ENCODE measurements at regions not wholly inside any gene's neighbourhood (a gene's known extent, or its start where the extent isn't known, plus 50 kb on each side); places are given as distances from the start of the nearest gene placed in this dataset.
"Not testable (repeated sequence)": the region's sequence is repeated elsewhere in the genome, so short reads cannot be mapped to it uniquely, and the experiment has no call there.

- no peak for DNase-seq (ENCODE audit: low read depth, low spot score)
Measured at GRCh38 chr1:96487971-96488370, 233.6 kb upstream of the PTBP2 start.

GRCh38 chr1:96488777-96489176, 232.8 kb upstream of the PTBP2 start:
- no peak for DNase-seq (ENCODE audit: low read depth, low spot score)

GRCh38 chr1:96492236-96492635, 229.3 kb upstream of the PTBP2 start:
- no peak for DNase-seq (ENCODE audit: low read depth, low spot score)

- DNase-seq (ENCODE audit: low read depth, low spot score) = no peak
Measured at GRCh38 chr1:96498744-96499340, 222.7 kb upstream of the PTBP2 start.

- no peak for DNase-seq (ENCODE audit: low read depth, low spot score)
Measured at GRCh38 chr1:96508233-96508632, 213.4 kb upstream of the PTBP2 start.

- DNase-seq (ENCODE audit: low read depth, low spot score) = no peak
Measured at GRCh38 chr1:96509339-96509738, 212.2 kb upstream of the PTBP2 start.

GRCh38 chr1:96509951-96510350, 211.6 kb upstream of the PTBP2 start:
- no peak for DNase-seq (ENCODE audit: low read depth, low spot score)

GRCh38 chr1:96510391-96510790, 211.2 kb upstream of the PTBP2 start:
- no peak for DNase-seq (ENCODE audit: low read depth, low spot score)

- DNase-seq (ENCODE audit: low read depth, low spot score) = no peak
Measured at GRCh38 chr1:96510911-96511310, 210.7 kb upstream of the PTBP2 start.

GRCh38 chr1:96513136-96513535, 208.4 kb upstream of the PTBP2 start:
- DNase-seq (ENCODE audit: low read depth, low spot score) = no peak

- DNase-seq (ENCODE audit: low read depth, low spot score) = no peak
Measured at GRCh38 chr1:96515430-96515829, 206.2 kb upstream of the PTBP2 start.

GRCh38 chr1:96515925-96516324, 205.7 kb upstream of the PTBP2 start:
- DNase-seq (ENCODE audit: low read depth, low spot score) = no peak

- peak; percentile 62 for DNase-seq (ENCODE audit: low read depth, low spot score)
Measured at GRCh38 chr1:96519851-96520578, 201.6 kb upstream of the PTBP2 start.

- DNase-seq (ENCODE audit: low read depth, low spot score) = no peak
Measured at GRCh38 chr1:96520579-96520947, 201.0 kb upstream of the PTBP2 start.

- no peak for DNase-seq (ENCODE audit: low read depth, low spot score)
Measured at GRCh38 chr1:96521010-96521409, 200.6 kb upstream of the PTBP2 start.

- DNase-seq (ENCODE audit: low read depth, low spot score) = no peak
Measured at GRCh38 chr1:96521994-96522760, 199.4 kb upstream of the PTBP2 start.

- DNase-seq (ENCODE audit: low read depth, low spot score) = no peak
Measured at GRCh38 chr1:96522927-96523326, 198.7 kb upstream of the PTBP2 start.

GRCh38 chr1:96524100-96524499, 197.5 kb upstream of the PTBP2 start:
- DNase-seq (ENCODE audit: low read depth, low spot score) = no peak

GRCh38 chr1:96525657-96526557, 195.7 kb upstream of the PTBP2 start:
- no peak for DNase-seq (ENCODE audit: low read depth, low spot score)

- not testable (repeated sequence) for DNase-seq (ENCODE audit: low read depth, low spot score)
Measured at GRCh38 chr1:96528672-96529071, 192.9 kb upstream of the PTBP2 start.

- DNase-seq (ENCODE audit: low read depth, low spot score) = no peak
Measured at GRCh38 chr1:96533820-96534219, 187.8 kb upstream of the PTBP2 start.

GRCh38 chr1:96536581-96536980, 185.0 kb upstream of the PTBP2 start:
- no peak for DNase-seq (ENCODE audit: low read depth, low spot score)

All from ELF-1 (cell line).